ENCODE measurements at regions not wholly inside any gene's neighbourhood (a gene's known extent, or its start where the extent isn't known, plus 50 kb on each side); places are given as distances from the start of the nearest gene placed in this dataset.

GRCh38 chr3:150274372-150274771 lies 133.7 kb upstream of the TSC22D2 start:
- DNase-seq (ENCODE audit: low read depth in 1 of 2, low spot score in 1 of 2) (no peak), ATAC-seq (no peak), FAIRE-seq (no peak)
- 80% methylated on average over 3 of the region's 3 CpGs for WGBS (ENCODE audit: missing lambda C conversion rate)
- H3K4me1 ChIP-seq: peaks cover 1% of the 10 kb centered on the region; the same call in 1 of the 3 replicates
- ChIA-PET POLR2A (no interaction called here), CTCF (interaction anchor here (1.1 to 1.6 kb wide), 5 partner anchors 10 to 134 kb away, joined by 3 to 4 read pairs (median 3); partner anchors contain the start of gene TSC22D2)
- no peaks in the 10 kb centered on the region for H3K9me3 ChIP-seq
- H3K27ac ChIP-seq: no peak overlapping the region
- TF ChIP-seq CBX2 (IDR thresholded peaks at IDR 0.05; ENCODE audit: borderline replicate concordance, low read depth) (no peak), POLR2A (IDR thresholded peaks at IDR 0.05; ENCODE audit: low read length) (no peak), NPAS2 (CRISPR knock-in tag; IDR thresholded peaks at IDR 0.05; ENCODE audit: borderline replicate concordance) (no peak), EP300 (IDR thresholded peaks at IDR 0.05) (no peak), PBX3 (IDR thresholded peaks at IDR 0.05) (no peak), TFCP2L1 (CRISPR knock-in tag; IDR thresholded peaks at IDR 0.05) (no peak), RNF2 (IDR thresholded peaks at IDR 0.05; ENCODE audit: borderline replicate concordance, low read depth) (no peak), JUNB (IDR thresholded peaks at IDR 0.05) (no peak), NFE2L2 (conservative IDR thresholded peaks at IDR 0.05; ENCODE audit: low read length) (no peak), KDM5A (IDR thresholded peaks at IDR 0.05) (no peak), TP53 (CRISPR knock-in tag; IDR thresholded peaks at IDR 0.05) (no peak), SREBF2 (IDR thresholded peaks at IDR 0.05) (no peak), HOXB5 (CRISPR knock-in tag; IDR thresholded peaks at IDR 0.05) (no peak), SMC3 (IDR thresholded peaks at IDR 0.05) (no peak), ZNF302 (CRISPR knock-in tag; IDR thresholded peaks at IDR 0.05) (no peak), EHF (CRISPR knock-in tag; IDR thresholded peaks at IDR 0.05) (no peak)
- TF ChIP-seq, protein P1, sequence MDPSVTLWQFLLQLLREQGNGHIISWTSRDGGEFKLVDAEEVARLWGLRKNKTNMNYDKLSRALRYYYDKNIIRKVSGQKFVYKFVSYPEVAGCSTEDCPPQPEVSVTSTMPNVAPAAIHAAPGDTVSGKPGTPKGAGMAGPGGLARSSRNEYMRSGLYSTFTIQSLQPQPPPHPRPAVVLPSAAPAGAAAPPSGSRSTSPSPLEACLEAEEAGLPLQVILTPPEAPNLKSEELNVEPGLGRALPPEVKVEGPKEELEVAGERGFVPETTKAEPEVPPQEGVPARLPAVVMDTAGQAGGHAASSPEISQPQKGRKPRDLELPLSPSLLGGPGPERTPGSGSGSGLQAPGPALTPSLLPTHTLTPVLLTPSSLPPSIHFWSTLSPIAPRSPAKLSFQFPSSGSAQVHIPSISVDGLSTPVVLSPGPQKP (IDR thresholded peaks at IDR 0.05; ENCODE audit: low read depth, low read length): no peak
- TF ChIP-seq, protein P2, sequence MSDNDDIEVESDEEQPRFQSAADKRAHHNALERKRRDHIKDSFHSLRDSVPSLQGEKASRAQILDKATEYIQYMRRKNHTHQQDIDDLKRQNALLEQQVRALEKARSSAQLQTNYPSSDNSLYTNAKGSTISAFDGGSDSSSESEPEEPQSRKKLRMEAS (IDR thresholded peaks at IDR 0.05): no peak
- TF ChIP-seq, protein P3, sequence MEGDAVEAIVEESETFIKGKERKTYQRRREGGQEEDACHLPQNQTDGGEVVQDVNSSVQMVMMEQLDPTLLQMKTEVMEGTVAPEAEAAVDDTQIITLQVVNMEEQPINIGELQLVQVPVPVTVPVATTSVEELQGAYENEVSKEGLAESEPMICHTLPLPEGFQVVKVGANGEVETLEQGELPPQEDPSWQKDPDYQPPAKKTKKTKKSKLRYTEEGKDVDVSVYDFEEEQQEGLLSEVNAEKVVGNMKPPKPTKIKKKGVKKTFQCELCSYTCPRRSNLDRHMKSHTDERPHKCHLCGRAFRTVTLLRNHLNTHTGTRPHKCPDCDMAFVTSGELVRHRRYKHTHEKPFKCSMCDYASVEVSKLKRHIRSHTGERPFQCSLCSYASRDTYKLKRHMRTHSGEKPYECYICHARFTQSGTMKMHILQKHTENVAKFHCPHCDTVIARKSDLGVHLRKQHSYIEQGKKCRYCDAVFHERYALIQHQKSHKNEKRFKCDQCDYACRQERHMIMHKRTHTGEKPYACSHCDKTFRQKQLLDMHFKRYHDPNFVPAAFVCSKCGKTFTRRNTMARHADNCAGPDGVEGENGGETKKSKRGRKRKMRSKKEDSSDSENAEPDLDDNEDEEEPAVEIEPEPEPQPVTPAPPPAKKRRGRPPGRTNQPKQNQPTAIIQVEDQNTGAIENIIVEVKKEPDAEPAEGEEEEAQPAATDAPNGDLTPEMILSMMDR (IDR thresholded peaks at IDR 0.05): no peak
- TF ChIP-seq, protein P4, sequence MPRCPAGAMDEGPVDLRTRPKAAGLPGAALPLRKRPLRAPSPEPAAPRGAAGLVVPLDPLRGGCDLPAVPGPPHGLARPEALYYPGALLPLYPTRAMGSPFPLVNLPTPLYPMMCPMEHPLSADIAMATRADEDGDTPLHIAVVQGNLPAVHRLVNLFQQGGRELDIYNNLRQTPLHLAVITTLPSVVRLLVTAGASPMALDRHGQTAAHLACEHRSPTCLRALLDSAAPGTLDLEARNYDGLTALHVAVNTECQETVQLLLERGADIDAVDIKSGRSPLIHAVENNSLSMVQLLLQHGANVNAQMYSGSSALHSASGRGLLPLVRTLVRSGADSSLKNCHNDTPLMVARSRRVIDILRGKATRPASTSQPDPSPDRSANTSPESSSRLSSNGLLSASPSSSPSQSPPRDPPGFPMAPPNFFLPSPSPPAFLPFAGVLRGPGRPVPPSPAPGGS (IDR thresholded peaks at IDR 0.05): no peak
- no peak overlapping the region for H3K4me2 ChIP-seq
- H3K4me3 ChIP-seq: no peak overlapping the region

DNA sequence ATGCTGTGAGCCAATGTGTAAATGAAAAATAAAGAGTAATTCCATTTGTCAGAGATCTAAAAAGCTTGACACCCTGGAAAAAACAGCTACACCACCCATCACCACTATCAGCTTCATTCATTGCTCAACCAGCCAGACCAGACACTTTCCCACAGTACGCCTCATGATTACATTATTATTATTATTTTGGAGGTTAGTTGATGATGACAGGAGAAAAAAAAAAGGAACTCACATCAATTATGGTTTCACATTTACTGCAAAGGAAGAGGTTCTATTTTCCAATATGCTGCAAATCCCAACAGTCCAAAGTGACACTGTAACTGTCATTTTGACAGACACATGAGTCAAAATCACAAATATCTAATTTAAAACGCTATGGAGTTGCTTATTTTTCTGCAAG lies 134.7 kb upstream of the TSC22D2 start:
- no peak overlapping the region for H3K4me3 ChIP-seq
- peaks cover 11% of the 10 kb centered on the region for H3K4me1 ChIP-seq
- no peak overlapping the region for H3K4me2 ChIP-seq
- whole genome bisulfite sequencing (ENCODE audit: missing lambda C conversion rate): 68% methylated on average over 2 of the region's 2 CpGs
- no peak for ATAC-seq
- POLR2A ChIA-PET: no interaction called here
- no peak for FAIRE-seq
- no peak overlapping the region for H3K27ac ChIP-seq
- CTCF ChIA-PET: interaction anchor here (1.0 to 2.3 kb wide), 4 partner anchors 9 to 34 kb away, joined by 3 to 9 read pairs (median 4); no protein-coding TSS in a partner anchor
- no peak for DNase-seq (ENCODE audit: low read depth in 1 of 2, low spot score in 1 of 2)
- H3K9me3 ChIP-seq: no peaks in the 10 kb centered on the region
- TF ChIP-seq SMC3 (IDR thresholded peaks at IDR 0.05) (no peak), PHF8 (IDR thresholded peaks at IDR 0.05; ENCODE audit: borderline replicate concordance, low read depth) (no peak), MAFK (IDR thresholded peaks at IDR 0.05; ENCODE audit: partially characterized antibody) (no peak), POLR2A (IDR thresholded peaks at IDR 0.05; ENCODE audit: low read length) (no peak), POLR2AphosphoS2 (conservative IDR thresholded peaks at IDR 0.05; ENCODE audit: low read length) (no peak), CHD2 (IDR thresholded peaks at IDR 0.05; ENCODE audit: low read length, partially characterized antibody) (no peak), BHLHE40 (IDR thresholded peaks at IDR 0.05; ENCODE audit: low read depth, low read length) (no peak), HEYL (CRISPR knock-in tag; IDR thresholded peaks at IDR 0.05) (no peak), RARB (CRISPR knock-in tag; IDR thresholded peaks at IDR 0.05) (no peak), HES2 (IDR thresholded peaks at IDR 0.05) (no peak)
- TF ChIP-seq, protein P5, sequence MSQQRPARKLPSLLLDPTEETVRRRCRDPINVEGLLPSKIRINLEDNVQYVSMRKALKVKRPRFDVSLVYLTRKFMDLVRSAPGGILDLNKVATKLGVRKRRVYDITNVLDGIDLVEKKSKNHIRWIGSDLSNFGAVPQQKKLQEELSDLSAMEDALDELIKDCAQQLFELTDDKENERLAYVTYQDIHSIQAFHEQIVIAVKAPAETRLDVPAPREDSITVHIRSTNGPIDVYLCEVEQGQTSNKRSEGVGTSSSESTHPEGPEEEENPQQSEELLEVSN (IDR thresholded peaks at IDR 0.05; ENCODE audit: borderline replicate concordance, low read depth): no peak
- TF ChIP-seq, protein P6, sequence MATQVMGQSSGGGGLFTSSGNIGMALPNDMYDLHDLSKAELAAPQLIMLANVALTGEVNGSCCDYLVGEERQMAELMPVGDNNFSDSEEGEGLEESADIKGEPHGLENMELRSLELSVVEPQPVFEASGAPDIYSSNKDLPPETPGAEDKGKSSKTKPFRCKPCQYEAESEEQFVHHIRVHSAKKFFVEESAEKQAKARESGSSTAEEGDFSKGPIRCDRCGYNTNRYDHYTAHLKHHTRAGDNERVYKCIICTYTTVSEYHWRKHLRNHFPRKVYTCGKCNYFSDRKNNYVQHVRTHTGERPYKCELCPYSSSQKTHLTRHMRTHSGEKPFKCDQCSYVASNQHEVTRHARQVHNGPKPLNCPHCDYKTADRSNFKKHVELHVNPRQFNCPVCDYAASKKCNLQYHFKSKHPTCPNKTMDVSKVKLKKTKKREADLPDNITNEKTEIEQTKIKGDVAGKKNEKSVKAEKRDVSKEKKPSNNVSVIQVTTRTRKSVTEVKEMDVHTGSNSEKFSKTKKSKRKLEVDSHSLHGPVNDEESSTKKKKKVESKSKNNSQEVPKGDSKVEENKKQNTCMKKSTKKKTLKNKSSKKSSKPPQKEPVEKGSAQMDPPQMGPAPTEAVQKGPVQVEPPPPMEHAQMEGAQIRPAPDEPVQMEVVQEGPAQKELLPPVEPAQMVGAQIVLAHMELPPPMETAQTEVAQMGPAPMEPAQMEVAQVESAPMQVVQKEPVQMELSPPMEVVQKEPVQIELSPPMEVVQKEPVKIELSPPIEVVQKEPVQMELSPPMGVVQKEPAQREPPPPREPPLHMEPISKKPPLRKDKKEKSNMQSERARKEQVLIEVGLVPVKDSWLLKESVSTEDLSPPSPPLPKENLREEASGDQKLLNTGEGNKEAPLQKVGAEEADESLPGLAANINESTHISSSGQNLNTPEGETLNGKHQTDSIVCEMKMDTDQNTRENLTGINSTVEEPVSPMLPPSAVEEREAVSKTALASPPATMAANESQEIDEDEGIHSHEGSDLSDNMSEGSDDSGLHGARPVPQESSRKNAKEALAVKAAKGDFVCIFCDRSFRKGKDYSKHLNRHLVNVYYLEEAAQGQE (IDR thresholded peaks at IDR 0.05): no peak

All from A549 (cell line).